ENCODE measurements at regions not wholly inside any gene's neighbourhood (a gene's known extent, or its start where the extent isn't known, plus 50 kb on each side); places are given as distances from the start of the nearest gene placed in this dataset.

DNA sequence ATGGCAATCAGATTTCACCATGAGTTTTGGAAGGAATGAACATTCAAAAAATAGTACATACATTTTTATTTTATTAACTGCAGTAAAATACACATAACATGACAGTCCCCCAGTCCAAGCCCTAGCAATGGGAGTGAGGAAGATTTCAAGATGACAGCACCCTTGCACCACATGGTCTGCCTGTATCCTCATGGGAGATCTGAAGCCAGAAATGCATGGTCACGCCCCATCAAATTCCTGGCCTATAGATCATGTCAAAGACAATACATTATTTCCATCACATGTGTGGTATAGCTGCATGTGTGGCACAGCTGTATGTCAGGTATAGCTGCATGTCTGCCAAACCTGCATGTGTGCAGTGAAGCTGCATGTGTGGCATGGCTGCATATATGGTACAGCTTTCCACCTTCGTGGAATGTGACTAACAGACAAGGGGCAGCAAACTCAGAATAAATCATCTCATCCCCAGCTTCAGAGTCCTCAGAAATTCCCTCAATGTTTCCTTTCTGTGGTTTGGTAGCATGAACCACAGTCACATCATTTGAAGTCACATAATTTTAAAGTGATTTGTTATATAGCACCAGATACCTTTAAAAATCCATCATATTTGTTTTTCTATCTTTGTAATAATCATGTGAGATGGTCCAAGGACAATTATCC lies 518.2 kb upstream of the SOX11 start:
- TF ChIP-seq REST (IDR thresholded peaks at IDR 0.05; ENCODE audit: insufficient read depth in 1 of 2, low read depth in 2 of 2, low read length in 2 of 2) (no peak), SIN3A (IDR thresholded peaks at IDR 0.05; ENCODE audit: borderline replicate concordance, insufficient read depth, low read length) (no peak), POLR2AphosphoS5 (IDR thresholded peaks at IDR 0.05; ENCODE audit: low read depth, low read length) (no peak), TAF1 (IDR thresholded peaks at IDR 0.05; ENCODE audit: borderline replicate concordance, insufficient read depth, low read length) (no peak), FOXP2 (optimal IDR thresholded peaks at IDR 0.05; ENCODE audit: borderline replicate concordance, extremely low read depth, extremely low read length, insufficient read depth) (no peak)
